Keratinocyte (primary cell): ENCODE measurements at regions not wholly inside any gene's neighbourhood (a gene's known extent, or its start where the extent isn't known, plus 50 kb on each side); places are given as distances from the start of the nearest gene placed in this dataset.

Source experiments
- CTCF ChIP-seq, 3 experiments: IDR thresholded peaks in 1 of 3; conservative IDR thresholded peaks in 1 of 3; optimal IDR thresholded peaks in 1 of 3; 2 replicates in 2 of 3; 3 replicates in 1 of 3; pipeline versions ENCODE3 to v1.5.1; 2011; ENCODE audit warnings: low read length in 3 of 3, mild to moderate bottlenecking in 3 of 3, moderate library complexity in 2 of 3, control low read depth in 1 of 3, inconsistent platforms in 1 of 3; ENCODE audit not compliant: insufficient read depth in 2 of 3; ENCODE audit errors: extremely low read depth in 1 of 3
- EZH2 ChIP-seq: IDR thresholded peaks from one replicate; pipeline ENCODE4 v1.6.1; 2012; ENCODE audit warnings: inconsistent platforms, mild to moderate bottlenecking, low read length, moderate library complexity

- peak in 1 of 3 experiments; percentile 16 for TF ChIP-seq CTCF (optimal IDR thresholded peaks at IDR 0.05 in 1 of 3, IDR thresholded peaks at IDR 0.05 in 1 of 3, conservative IDR thresholded peaks at IDR 0.05 in 1 of 3; ENCODE audit: extremely low read depth in 1 of 3, insufficient read depth in 2 of 3, low read length in 3 of 3)
- no peak for TF ChIP-seq EZH2
Observed at GRCh38 chr6:134690048-134690447, 259.9 kb downstream of the ALDH8A1 start.
